Non-pigmented ciliary epithelial cell (primary cell): ENCODE measurements at regions not wholly inside any gene's neighbourhood (a gene's known extent, or its start where the extent isn't known, plus 50 kb on each side); places are given as distances from the start of the nearest gene placed in this dataset.
"Not testable (repeated sequence)": the region's sequence is repeated elsewhere in the genome, so short reads cannot be mapped to it uniquely, and the experiment has no call there.

Experiments used
- DNase-seq: peaks from one replicate; pipeline ENCODE4 v3.0.0-alpha.2; 2010; ENCODE audit warnings: low read depth

GRCh38 chr9:110093871-110094270 lies 114.1 kb downstream of the C9orf152 start:
- DNase-seq = no peak

- DNase-seq = no peak
Observed at GRCh38 chr9:110095161-110095595, 112.8 kb downstream of the C9orf152 start.

- no peak for DNase-seq
Observed at GRCh38 chr9:110095776-110096175, 112.2 kb downstream of the C9orf152 start.

GRCh38 chr9:110096674-110097073 lies 111.3 kb downstream of the C9orf152 start:
- not testable (repeated sequence) for DNase-seq

- no peak for DNase-seq
Observed at GRCh38 chr9:110099236-110100095, 108.5 kb downstream of the C9orf152 start.

- DNase-seq = no peak
Observed at GRCh38 chr9:110101531-110102161, 106.3 kb downstream of the C9orf152 start.

- DNase-seq = no peak
Observed at GRCh38 chr9:110103257-110103656, 104.7 kb downstream of the C9orf152 start.

- no peak for DNase-seq
Observed at GRCh38 chr9:110104261-110104809, 103.6 kb downstream of the C9orf152 start.

- DNase-seq = no peak
Observed at GRCh38 chr9:110105107-110105506, 102.9 kb downstream of the C9orf152 start.

GRCh38 chr9:110106661-110107060 lies 101.3 kb downstream of the C9orf152 start:
- DNase-seq = no peak

- DNase-seq = no peak
Observed at GRCh38 chr9:110109333-110110092, 98.4 kb downstream of the C9orf152 start.

GRCh38 chr9:110110154-110110553 lies 97.8 kb downstream of the C9orf152 start:
- no peak for DNase-seq

GRCh38 chr9:110111868-110112267 lies 96.1 kb downstream of the C9orf152 start:
- DNase-seq = no peak

GRCh38 chr9:110112792-110113191 lies 95.2 kb downstream of the C9orf152 start:
- no peak for DNase-seq

GRCh38 chr9:110114086-110114858 lies 93.7 kb downstream of the C9orf152 start:
- no peak for DNase-seq

- DNase-seq = no peak
Observed at GRCh38 chr9:110114859-110115201, 93.1 kb downstream of the C9orf152 start.

GRCh38 chr9:110115341-110115820 lies 92.6 kb downstream of the C9orf152 start:
- DNase-seq = no peak

GRCh38 chr9:110115826-110116542 lies 92.0 kb downstream of the C9orf152 start:
- DNase-seq = no peak

- DNase-seq = no peak
Observed at GRCh38 chr9:110116543-110116885, 91.4 kb downstream of the C9orf152 start.

GRCh38 chr9:110121170-110121569 lies 86.8 kb downstream of the C9orf152 start:
- no peak for DNase-seq
